ENCODE measurements at regions not wholly inside any gene's neighbourhood (a gene's known extent, or its start where the extent isn't known, plus 50 kb on each side); places are given as distances from the start of the nearest gene placed in this dataset.

- Mint-ChIP-seq H3K36me3 (no peaks in the 10 kb centered on the region), H3K27ac (no peak overlapping the region), H3K27me3 (no peaks in the 10 kb centered on the region), H3K4me3 (no peak overlapping the region), H3K9me3 (no peaks in the 10 kb centered on the region), H3K4me1 (ENCODE audit: unreplicated experiment) (no peaks in the 10 kb centered on the region)
- DNase-seq (ENCODE audit: extremely low spot score, unreplicated experiment) = no peak
- TF ChIP-seq CTCF (conservative IDR thresholded peaks at IDR 0.05) = no peak
Measured at GRCh38 chr1:198986442-198986841, 347.6 kb downstream of the PTPRC start.

GRCh38 chr1:199002661-199003060, 363.8 kb downstream of the PTPRC start:
- no peak overlapping the region for H3K27ac Mint-ChIP-seq
- DNase-seq (ENCODE audit: extremely low spot score, unreplicated experiment) = no peak
- H3K9me3 Mint-ChIP-seq = no peaks in the 10 kb centered on the region
- H3K4me3 Mint-ChIP-seq = no peak overlapping the region
- H3K4me1 Mint-ChIP-seq (ENCODE audit: unreplicated experiment) = peaks cover 9% of the 10 kb centered on the region
- no peaks in the 10 kb centered on the region for H3K27me3 Mint-ChIP-seq
- TF ChIP-seq CTCF (conservative IDR thresholded peaks at IDR 0.05) = no peak
- no peaks in the 10 kb centered on the region for H3K36me3 Mint-ChIP-seq

GRCh38 chr1:199007423-199007822, 368.6 kb downstream of the PTPRC start:
- Mint-ChIP-seq H3K36me3 (no peaks in the 10 kb centered on the region), H3K4me3 (no peak overlapping the region), H3K9me3 (no peaks in the 10 kb centered on the region), H3K27ac (no peak overlapping the region), H3K27me3 (no peaks in the 10 kb centered on the region), H3K4me1 (ENCODE audit: unreplicated experiment) (peaks cover 7% of the 10 kb centered on the region)
- DNase-seq (ENCODE audit: extremely low spot score, unreplicated experiment) = no peak
- no peak for TF ChIP-seq CTCF (conservative IDR thresholded peaks at IDR 0.05)

- no peaks in the 10 kb centered on the region for H3K36me3 Mint-ChIP-seq
- no peaks in the 10 kb centered on the region for H3K9me3 Mint-ChIP-seq
- TF ChIP-seq CTCF (conservative IDR thresholded peaks at IDR 0.05) = no peak
- DNase-seq (ENCODE audit: extremely low spot score, unreplicated experiment) = no peak
- no peaks in the 10 kb centered on the region for H3K27me3 Mint-ChIP-seq
- H3K27ac Mint-ChIP-seq = no peak overlapping the region
- no peaks in the 10 kb centered on the region for H3K4me1 Mint-ChIP-seq (ENCODE audit: unreplicated experiment)
- H3K4me3 Mint-ChIP-seq = no peak overlapping the region
Measured at GRCh38 chr1:199009447-199009846, 370.6 kb downstream of the PTPRC start.

GRCh38 chr1:199010492-199010891, 371.7 kb downstream of the PTPRC start:
- Mint-ChIP-seq H3K9me3 (no peaks in the 10 kb centered on the region), H3K4me3 (no peak overlapping the region), H3K27me3 (no peaks in the 10 kb centered on the region), H3K27ac (no peak overlapping the region), H3K36me3 (no peaks in the 10 kb centered on the region), H3K4me1 (ENCODE audit: unreplicated experiment) (no peaks in the 10 kb centered on the region)
- no peak for TF ChIP-seq CTCF (conservative IDR thresholded peaks at IDR 0.05)
- no peak for DNase-seq (ENCODE audit: extremely low spot score, unreplicated experiment)

- Mint-ChIP-seq H3K4me1 (ENCODE audit: unreplicated experiment) (no peaks in the 10 kb centered on the region), H3K27me3 (no peaks in the 10 kb centered on the region), H3K27ac (no peak overlapping the region), H3K36me3 (no peaks in the 10 kb centered on the region), H3K9me3 (no peaks in the 10 kb centered on the region), H3K4me3 (no peak overlapping the region)
- DNase-seq (ENCODE audit: extremely low spot score, unreplicated experiment) = no peak
- TF ChIP-seq CTCF (conservative IDR thresholded peaks at IDR 0.05) = no peak
Measured at GRCh38 chr1:199010933-199011332, 372.1 kb downstream of the PTPRC start.

All from type B pancreatic cell (in vitro differentiated cells).